ENCODE measurements at regions not wholly inside any gene's neighbourhood (a gene's known extent, or its start where the extent isn't known, plus 50 kb on each side); places are given as distances from the start of the nearest gene placed in this dataset.

DNA sequence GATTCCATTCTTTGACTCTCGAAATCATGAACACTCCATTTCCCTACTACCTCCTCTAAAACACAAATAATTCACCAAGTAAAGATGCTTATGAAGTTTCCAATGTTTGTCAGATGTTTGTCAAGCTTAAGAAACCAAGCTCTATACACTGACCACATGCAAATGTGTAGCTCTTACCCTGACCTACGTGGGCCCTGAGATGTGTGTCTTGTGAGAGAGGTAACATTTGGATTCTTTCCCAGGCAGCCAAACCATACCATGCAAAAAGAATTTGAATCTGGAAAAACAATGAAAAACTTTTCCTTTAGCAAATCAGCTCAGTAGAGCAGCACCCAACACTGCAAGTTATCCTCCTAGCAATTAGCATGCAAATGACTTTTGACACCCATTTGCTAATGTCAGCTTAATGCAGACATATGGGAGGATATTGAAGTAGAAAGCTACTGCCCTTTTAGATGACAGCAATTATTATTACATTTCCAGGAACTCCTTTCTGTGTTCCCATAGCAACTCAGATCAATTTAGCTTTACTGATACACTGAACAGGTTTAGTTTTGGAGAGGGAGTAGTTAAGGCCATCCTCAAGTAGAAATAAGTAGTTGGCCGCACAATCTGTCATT, 83.2 kb upstream of the RGS4 start:
- Histone ChIP-seq H3K36me3 (ENCODE audit: low read depth, low read length) (no peaks in the 10 kb centered on the region), H3K79me2 (ENCODE audit: low read length) (no peaks in the 10 kb centered on the region), H3K9me3 (ENCODE audit: low read length) (no peaks in the 10 kb centered on the region), H3F3A (ENCODE audit: low read length, unreplicated experiment) (no peaks in the 10 kb centered on the region), H3K9ac (ENCODE audit: low read length) (no peak overlapping the region), H3K4me1 (ENCODE audit: insufficient read depth, low read length) (peaks cover 30% of the 10 kb centered on the region), H4K20me1 (ENCODE audit: low read length) (no peaks in the 10 kb centered on the region), H3K27me3 (ENCODE audit: low read length) (no peaks in the 10 kb centered on the region), H3K4me3 (ENCODE audit: low read length) (no peak overlapping the region), H3K9me2 (replicated peaks; ENCODE audit: low read length) (no peaks in the 10 kb centered on the region), H2AFZ (ENCODE audit: low read length) (no peak overlapping the region), H3K27ac (ENCODE audit: low read length) (peak overlapping the region; percentile 75; the same call in 1 of the 2 replicates), H3K4me2 (ENCODE audit: low read length) (no peak overlapping the region)
- no peak for TF ChIP-seq EZH2 (IDR thresholded peaks at IDR 0.05; ENCODE audit: low read length, unreplicated experiment)
- TF ChIP-seq EZH2phosphoT487 (IDR thresholded peaks at IDR 0.05; ENCODE audit: borderline replicate concordance, low read length) = no peak
- no peak for TF ChIP-seq CTCF (conservative IDR thresholded peaks at IDR 0.05; ENCODE audit: low read depth, low read length)
- CTCF ChIA-PET = no interaction called here
- no TSS peak for BruUV-seq (replicated peaks)
- intact Hi-C loops (cut with micrococcal nuclease) = loop anchor here (2.0 to 5.0 kb wide), 2 partner anchors 77 to 129 kb away; no protein-coding TSS in a partner anchor
- ATAC-seq (no peak), DNase-seq (no peak)
- POLR2A ChIA-PET (ENCODE audit: unreplicated experiment) = no interaction called here

- Histone ChIP-seq H3K79me2 (ENCODE audit: low read length) (no peaks in the 10 kb centered on the region), H3K36me3 (ENCODE audit: low read depth, low read length) (no peaks in the 10 kb centered on the region), H2AFZ (ENCODE audit: low read length) (no peak overlapping the region), H3K9me2 (replicated peaks; ENCODE audit: low read length) (no peaks in the 10 kb centered on the region), H3K9ac (ENCODE audit: low read length) (peak overlapping the region; percentile 13; the same call in 1 of the 2 replicates), H3K27me3 (ENCODE audit: low read length) (no peaks in the 10 kb centered on the region), H3K27ac (ENCODE audit: low read length) (peak overlapping the region; percentile 63), H3K4me3 (ENCODE audit: low read length) (no peak overlapping the region), H4K20me1 (ENCODE audit: low read length) (no peaks in the 10 kb centered on the region), H3K9me3 (ENCODE audit: low read length) (no peaks in the 10 kb centered on the region), H3F3A (ENCODE audit: low read length, unreplicated experiment) (no peaks in the 10 kb centered on the region), H3K4me2 (ENCODE audit: low read length) (no peak overlapping the region), H3K4me1 (ENCODE audit: insufficient read depth, low read length) (peaks cover 30% of the 10 kb centered on the region)
- ATAC-seq (peak; percentile 23), DNase-seq (peak; percentile 60)
- no TSS peak for BruUV-seq (replicated peaks)
- TF ChIP-seq EZH2 (IDR thresholded peaks at IDR 0.05; ENCODE audit: low read length, unreplicated experiment) (no peak), CTCF (conservative IDR thresholded peaks at IDR 0.05; ENCODE audit: low read depth, low read length) (no peak), EZH2phosphoT487 (IDR thresholded peaks at IDR 0.05; ENCODE audit: borderline replicate concordance, low read length) (no peak)
- intact Hi-C loops (cut with micrococcal nuclease) = loop anchor here (5.0 kb wide), 1 partner anchor 127 kb away; no protein-coding TSS in a partner anchor
- ChIA-PET POLR2A (ENCODE audit: unreplicated experiment) (no interaction called here), CTCF (no interaction called here)
These were observed 84.5 kb upstream of the RGS4 start for GRCh38 chr1:162984699-162985098.

GRCh38 chr1:162983671-162984425, 85.3 kb upstream of the RGS4 start:
- no peaks in the 10 kb centered on the region for H3K79me2 ChIP-seq (ENCODE audit: low read length)
- DNase-seq = no peak

More at GRCh38 chr1:162983671-162984425, 85.3 kb upstream of the RGS4 start:
- no peak for ATAC-seq
- no peaks in the 10 kb centered on the region for H3K9me2 ChIP-seq (replicated peaks; ENCODE audit: low read length)
- no peak for TF ChIP-seq CTCF (conservative IDR thresholded peaks at IDR 0.05; ENCODE audit: low read depth, low read length)
- no peak for TF ChIP-seq EZH2phosphoT487 (IDR thresholded peaks at IDR 0.05; ENCODE audit: borderline replicate concordance, low read length)
- no peak for TF ChIP-seq EZH2 (IDR thresholded peaks at IDR 0.05; ENCODE audit: low read length, unreplicated experiment)
- intact Hi-C loops (cut with micrococcal nuclease) = no loop called here
- no peaks in the 10 kb centered on the region for H3K9me3 ChIP-seq (ENCODE audit: low read length)
- no peaks in the 10 kb centered on the region for H3K36me3 ChIP-seq (ENCODE audit: low read depth, low read length)
- ChIA-PET POLR2A (ENCODE audit: unreplicated experiment) (interaction anchor here (0.6 kb wide), 1 partner anchor 85 kb away, joined by 3 read pairs; no protein-coding TSS in a partner anchor), CTCF (no interaction called here)
- no peaks in the 10 kb centered on the region for H4K20me1 ChIP-seq (ENCODE audit: low read length)
- H3K27me3 ChIP-seq (ENCODE audit: low read length) = no peaks in the 10 kb centered on the region
- BruUV-seq (replicated peaks) = no TSS peak
- H3K4me1 ChIP-seq (ENCODE audit: insufficient read depth, low read length) = peaks cover 30% of the 10 kb centered on the region
- H3F3A ChIP-seq (ENCODE audit: low read length, unreplicated experiment) = no peaks in the 10 kb centered on the region
- no peak overlapping the region for H3K4me3 ChIP-seq (ENCODE audit: low read length)
- H3K4me2 ChIP-seq (ENCODE audit: low read length) = no peak overlapping the region
- H3K9ac ChIP-seq (ENCODE audit: low read length) = peak overlapping the region; percentile 40
- H2AFZ ChIP-seq (ENCODE audit: low read length) = no peak overlapping the region
- peak overlapping the region; percentile 63 for H3K27ac ChIP-seq (ENCODE audit: low read length)

Data from PC-3 (cell line).